Prostate gland (tissue), 2 donors: ENCODE measurements at regions not wholly inside any gene's neighbourhood (a gene's known extent, or its start where the extent isn't known, plus 50 kb on each side); places are given as distances from the start of the nearest gene placed in this dataset.

Source experiments
- CTCF ChIP-seq, 4 experiments: fragments of 200-600 bp in 2 of 4; fragments of 450-650 bp in 2 of 4; sonication (generic) in 2 of 4; IDR thresholded peaks; 1 replicate in 3 of 4; 2 replicates in 1 of 4; pipeline ENCODE4 v1.5.1; 2016 to 2019; ENCODE audit warnings: antibody characterized with exemption in 4 of 4, mild to moderate bottlenecking in 2 of 4, moderate library complexity in 2 of 4
- POLR2A ChIP-seq: fragments of 450-650 bp; IDR thresholded peaks from one replicate; pipeline ENCODE4 v1.6.1; 2016; ENCODE audit warnings: antibody characterized with exemption, mild to moderate bottlenecking

- no peak for TF ChIP-seq CTCF (IDR thresholded peaks at IDR 0.05)
- no peak for TF ChIP-seq POLR2A
Measured at GRCh38 chr16:17850581-17851250, 380.0 kb upstream of the XYLT1 start.
